ENCODE measurements at regions not wholly inside any gene's neighbourhood (a gene's known extent, or its start where the extent isn't known, plus 50 kb on each side); places are given as distances from the start of the nearest gene placed in this dataset.

- TF ChIP-seq CTCF (IDR thresholded peaks at IDR 0.05) (no peak), POLR2A (IDR thresholded peaks at IDR 0.05) (no peak)
Observed at GRCh38 chr10:78781251-78781913, 287.4 kb upstream of the ZMIZ1 start.
